NCI-H524 (cell line): ENCODE measurements at regions not wholly inside any gene's neighbourhood (a gene's known extent, or its start where the extent isn't known, plus 50 kb on each side); places are given as distances from the start of the nearest gene placed in this dataset.

Source experiments
- DNase-seq, 2 experiments: peaks; one replicate each; lab custom pipeline; 2025; lab: John Stamatoyannopoulos, UW

GRCh38 chr1:224486801-224487583 lies 52.4 kb upstream of the WDR26 start:
- DNase-seq: peak in 1 of 2 experiments; percentile 73

GRCh38 chr1:224488806-224489499 lies 54.4 kb upstream of the WDR26 start:
- DNase-seq: no peak

- no peak for DNase-seq
These were observed 55.2 kb upstream of the WDR26 start for GRCh38 chr1:224489534-224490365.

GRCh38 chr1:224490549-224491537 lies 56.2 kb upstream of the WDR26 start:
- no peak for DNase-seq

GRCh38 chr1:224492015-224492414 lies 57.4 kb upstream of the WDR26 start:
- DNase-seq: no peak

- no peak for DNase-seq
These were observed 58.0 kb upstream of the WDR26 start for GRCh38 chr1:224492632-224493031.

GRCh38 chr1:224493269-224493668 lies 58.7 kb upstream of the WDR26 start:
- no peak for DNase-seq

- DNase-seq: no peak
These were observed 59.7 kb upstream of the WDR26 start for GRCh38 chr1:224494343-224494742.

- DNase-seq: no peak
These were observed 61.3 kb upstream of the WDR26 start for GRCh38 chr1:224495866-224496265.

- no peak for DNase-seq
These were observed 62.2 kb upstream of the WDR26 start for GRCh38 chr1:224496826-224497225.

- peak; percentile 82 to 90 for DNase-seq
These were observed 63.3 kb upstream of the WDR26 start for GRCh38 chr1:224497714-224498573.

- DNase-seq: no peak
These were observed 64.1 kb upstream of the WDR26 start for GRCh38 chr1:224498574-224499170.

GRCh38 chr1:224499204-224499603 lies 64.6 kb upstream of the WDR26 start:
- DNase-seq: no peak

- peak; percentile 81 to 91 for DNase-seq
These were observed 66.2 kb upstream of the WDR26 start for GRCh38 chr1:224500796-224501195.

- DNase-seq: no peak
These were observed 67.2 kb upstream of the WDR26 start for GRCh38 chr1:224501836-224502235.

- DNase-seq: peak; percentile 28 to 65
These were observed 68.0 kb upstream of the WDR26 start for GRCh38 chr1:224502459-224503160.

- peak; percentile 88 to 91 for DNase-seq
These were observed 68.8 kb upstream of the WDR26 start for GRCh38 chr1:224503161-224504118.
